K562 (cell line): ENCODE measurements at regions not wholly inside any gene's neighbourhood (a gene's known extent, or its start where the extent isn't known, plus 50 kb on each side); places are given as distances from the start of the nearest gene placed in this dataset.

Experiments
- ATAC-seq: fragments of 200-7000 bp; cut with Tn5 transposase; 3 replicates; pipeline ENCODE4 v1.9.1; 2020; ENCODE audit warnings: moderate library complexity
- BruUV-seq: library from RNA; stranded (reverse); fragments of 400-500 nt; replicated peaks from 2 replicates; lab custom pipeline; 2021; lab: Mats Ljungman, UMichigan
- CTCF ChIA-PET: fragments of 300-600 bp; formaldehyde crosslinking; extraction: SDS; loops from one replicate; lab custom pipeline; 2021; ENCODE audit warnings: low intra/inter-chr PET ratio; lab: Yijun Ruan, JAX
- POLR2A ChIA-PET: fragments of 300-600, 350-650 bp; sonication (Branson Sonifier 250); formaldehyde crosslinking; extraction: SDS; loops from one replicate; lab custom pipeline; 2021; ENCODE audit warnings: antibody characterized with exemption, inconsistent platforms; lab: Yijun Ruan, JAX
- DNase-seq, 4 experiments: peaks; one replicate each; pipeline versions ENCODE4 v3.0.0 to v3.0.0-alpha.2; 2011 to 2018; ENCODE audit warnings: low spot score in 3 of 4, mixed read lengths in 3 of 4; ENCODE audit errors: extremely low read depth in 1 of 4
- FAIRE-seq: peaks from 2 replicates; lab custom pipeline; 2011; peaks lifted over from hg19 to GRCh38; lab: Jason Lieb, UNC
- H2AFZ ChIP-seq: 2 replicates; pipeline ENCODE4 v1.6.0; 2011; ENCODE audit warnings: low read depth, low read length, control low read depth, inconsistent platforms
- H3K27ac ChIP-seq: fragments of 200-600 bp; 3 replicates; pipeline ENCODE4 v1.8.0; 2011; ENCODE audit warnings: low read depth, mild to moderate bottlenecking, control low read depth, inconsistent platforms, low read length, moderate library complexity, mixed read lengths; ENCODE audit errors: extremely low read depth
- H3K27me3 ChIP-seq, 2 experiments: fragments of 300-600 bp in 1 of 2; 2 replicates in 1 of 2; 3 replicates in 1 of 2; pipeline versions ENCODE4 v1.6.0 to v1.8.0; 2011; ENCODE audit warnings: inconsistent platforms in 2 of 2, low read length in 2 of 2, mild to moderate bottlenecking in 1 of 2, mixed read lengths in 1 of 2, moderate library complexity in 1 of 2; ENCODE audit not compliant: control insufficient read depth in 2 of 2, insufficient read depth in 2 of 2
- H3K36me3 ChIP-seq: fragments of 300-600 bp; 3 replicates; pipeline ENCODE4 v1.8.0; 2011; ENCODE audit warnings: mild to moderate bottlenecking, low read length, inconsistent platforms; ENCODE audit not compliant: control insufficient read depth, insufficient read depth
- H3K4me1 ChIP-seq, 2 experiments: fragments of 200-600 bp in 1 of 2; replicated peaks in 1 of 2; 2 replicates in 1 of 2; 3 replicates in 1 of 2; pipeline versions ENCODE4 v1.5.1 to v1.8.0; 2011; ENCODE audit warnings: inconsistent platforms in 2 of 2, low read length in 2 of 2, mild to moderate bottlenecking in 1 of 2, mixed read lengths in 1 of 2, moderate library complexity in 1 of 2; ENCODE audit not compliant: control insufficient read depth in 2 of 2, insufficient read depth in 2 of 2
- H3K4me2 ChIP-seq: 2 replicates; pipeline ENCODE4 v1.6.1; 2011; ENCODE audit warnings: low read length, control low read depth, inconsistent platforms, mixed read lengths; ENCODE audit not compliant: insufficient read depth
- H3K4me3 ChIP-seq: fragments of 200-600 bp; sonication (generic), shearing (Covaris generic); 2 replicates; pipeline ENCODE4 v1.5.1; 2016; ENCODE audit warnings: control low read depth, inconsistent platforms
- H3K79me2 ChIP-seq: fragments of 200-600 bp; 3 replicates; pipeline ENCODE4 v1.8.0; 2011; ENCODE audit warnings: low read length, inconsistent platforms; ENCODE audit not compliant: control insufficient read depth, insufficient read depth
- H3K9ac ChIP-seq, 2 experiments: 2 replicates each; pipeline versions ENCODE4 v1.6.0 to v1.6.1; 2011; ENCODE audit warnings: low read depth in 2 of 2, low read length in 2 of 2, control low read depth in 1 of 2, inconsistent platforms in 1 of 2, mild to moderate bottlenecking in 1 of 2, mixed read lengths in 1 of 2; ENCODE audit not compliant: insufficient read depth in 1 of 2
- H3K9me1 ChIP-seq: one replicate; pipeline ENCODE4 v1.6.0; 2011; ENCODE audit warnings: inconsistent platforms, mild to moderate bottlenecking, low read length, moderate library complexity; ENCODE audit not compliant: control insufficient read depth, insufficient read depth
- H3K9me3 ChIP-seq: replicated peaks from 2 replicates; pipeline ENCODE4 v1.5.1; 2011; ENCODE audit warnings: low read depth, low read length, inconsistent platforms; ENCODE audit not compliant: control insufficient read depth, insufficient read depth
- H4K20me1 ChIP-seq: replicated peaks from 2 replicates; pipeline ENCODE4 v1.6.1; 2011; ENCODE audit warnings: low read length, inconsistent platforms, mixed read lengths; ENCODE audit not compliant: control insufficient read depth, insufficient read depth
- CREB1 ChIP-seq, 2 experiments: sonication (generic) in 1 of 2; formaldehyde crosslinking in 1 of 2; IDR thresholded peaks; 2 replicates each; pipeline versions ENCODE4 v1.6.1 to v1.8.0; 2012 to 2022; ENCODE audit warnings: inconsistent platforms in 1 of 2, mild to moderate bottlenecking in 1 of 2, missing genetic modification reagents in 1 of 2, moderate library complexity in 1 of 2
- DPF2 ChIP-seq: fragments of 450-650 bp; IDR thresholded peaks from 2 replicates; pipeline ENCODE4 v1.6.1; 2016
- FOXA3 ChIP-seq, 2 experiments: fragments of 450-650 bp in 1 of 2; sonication (generic) in 1 of 2; formaldehyde crosslinking; IDR thresholded peaks in 1 of 2; conservative IDR thresholded peaks in 1 of 2; 2 replicates each; pipeline versions ENCODE4 v1.4.0 to v1.8.0; 2020 to 2022; ENCODE audit warnings: mild to moderate bottlenecking in 2 of 2, missing genetic modification reagents in 1 of 2
- KDM1A ChIP-seq, 2 experiments: fragments of 450-650 bp; IDR thresholded peaks; 2 replicates each; pipeline ENCODE4 v1.6.1; 2016; ENCODE audit warnings: mild to moderate bottlenecking in 2 of 2
- MAFG ChIP-seq: fragments of 450-650 bp; conservative IDR thresholded peaks from 2 replicates; pipeline ENCODE4 v1.6.1; 2016; ENCODE audit warnings: missing genetic modification characterization, missing compliant biosample characterization
- RERE ChIP-seq: sonication (generic); formaldehyde crosslinking; IDR thresholded peaks from 2 replicates; pipeline ENCODE4 v1.8.0; 2023; ENCODE audit warnings: missing genetic modification reagents, mild to moderate bottlenecking, borderline replicate concordance
- STAT5A ChIP-seq: IDR thresholded peaks from 2 replicates; pipeline ENCODE4 v1.6.1; 2012; ENCODE audit warnings: low read length, inconsistent platforms, borderline replicate concordance
- TRIM25 ChIP-seq: fragments of 450-650 bp; IDR thresholded peaks from 2 replicates; pipeline ENCODE4 v1.7.0; 2016; ENCODE audit warnings: borderline replicate concordance
- YY1 ChIP-seq, 3 experiments: IDR thresholded peaks; 2 replicates each; pipeline ENCODE4 v1.6.1; 2011; ENCODE audit warnings: low read length in 2 of 3, mild to moderate bottlenecking in 2 of 3, moderate library complexity in 2 of 3, borderline replicate concordance in 1 of 3, control low read depth in 1 of 3, low read depth in 1 of 3; ENCODE audit not compliant: insufficient read depth in 3 of 3, insufficient replicate concordance in 2 of 3, control insufficient read depth in 1 of 3, insufficient read length in 1 of 3; ENCODE audit errors: extremely low read depth in 1 of 3
- ZBTB17 ChIP-seq: fragments of 450-650 bp; formaldehyde crosslinking; IDR thresholded peaks from 2 replicates; pipeline ENCODE4 v1.4.0; 2020; ENCODE audit warnings: mild to moderate bottlenecking
- ZNF3 ChIP-seq: fragments of 250-450 bp; sonication (Bioruptor Pico); IDR thresholded peaks from 2 replicates; pipeline ENCODE4 v1.5.0; 2021; ENCODE audit warnings: mild to moderate bottlenecking, moderate library complexity
- ZZZ3 ChIP-seq: fragments of 450-650 bp; IDR thresholded peaks from 2 replicates; pipeline ENCODE4 v1.6.1; 2016; ENCODE audit warnings: antibody characterized with exemption, mild to moderate bottlenecking, moderate library complexity
- WGBS: fragments of 100-300 bp; shearing (Covaris generic); methylation state at CpG from one replicate; pipeline ENCODE4 v1.1.6; 2016; ENCODE audit warnings: low coverage, mixed read lengths; ENCODE audit not compliant: insufficient coverage; ENCODE audit errors: missing lambda C conversion rate; 5-methylcytosine and 5-hydroxymethylcytosine counted together
- in situ Hi-C: fragments of 300-500 bp; cut with MboI; formaldehyde crosslinking; loops from 4 replicates; pipeline ENCODE4 v1.15.0; 2018; ENCODE audit warnings: inconsistent platforms, mixed read lengths
- intact Hi-C: fragments of 100-400 bp; cut with micrococcal nuclease; formaldehyde crosslinking; loops from 2 replicates; pipeline ENCODE4 v1.14.2; 2022

GRCh38 chr20:53800418-53800817 lies 206.8 kb upstream of the ZNF217 start (continued):
- TF ChIP-seq STAT5A: no peak
- no peak for TF ChIP-seq TRIM25
- TF ChIP-seq FOXA3 (CRISPR knock-in tag; conservative IDR thresholded peaks at IDR 0.05 in 1 of 2, IDR thresholded peaks at IDR 0.05 in 1 of 2): no peak
- TF ChIP-seq ZZZ3: no peak
- TF ChIP-seq CREB1 (IDR thresholded peaks at IDR 0.05): no peak
- TF ChIP-seq CREB1 (CRISPR knock-in tag; IDR thresholded peaks at IDR 0.05): no peak

GRCh38 chr20:53797085-53797484 lies 203.4 kb upstream of the ZNF217 start:
- FAIRE-seq: no peak
- BruUV-seq: no TSS peak
- ChIA-PET POLR2A (interaction anchor here (0.6 to 0.8 kb wide), 3 partner anchors 19 to 189 kb away, joined by 3 read pairs; no protein-coding TSS in a partner anchor), CTCF (no interaction called here)
- Histone ChIP-seq H4K20me1 (no peaks in the 10 kb centered on the region), H3K27me3 (no peaks in the 10 kb centered on the region), H2AFZ (no peak overlapping the region), H3K9me3 (no peaks in the 10 kb centered on the region), H3K27ac (no peak overlapping the region), H3K4me1 (peaks cover 0 to 7% of the 10 kb centered on the region in 2 experiments; a peak in 3 of 5 replicates), H3K4me2 (no peak overlapping the region), H3K9me1 (no peaks in the 10 kb centered on the region), H3K9ac (no peak overlapping the region), H3K4me3 (no peak overlapping the region), H3K79me2 (no peaks in the 10 kb centered on the region), H3K36me3 (no peaks in the 10 kb centered on the region)
- WGBS: 16% methylated on average over 4 of the region's 4 CpGs
- in situ Hi-C loops (no loop called here), intact Hi-C loops (no loop called here)
- no peak for ATAC-seq
- DNase-seq: no peak
- TF ChIP-seq ZNF3 (no peak), MAFG (peak; percentile 28; the same call in 1 of the 2 replicates), KDM1A (IDR thresholded peaks at IDR 0.05) (peak; percentile 55 to 61; a peak in 2 of 4 replicates), ZBTB17 (CRISPR knock-in tag) (no peak), RERE (CRISPR knock-in tag) (no peak), DPF2 (0 out of 2 replicates have a peak, but pooled peaks have one; percentile 18), YY1 (IDR thresholded peaks at IDR 0.05; ENCODE audit: borderline replicate concordance in 1 of 3, control insufficient read depth in 1 of 3, extremely low read depth in 1 of 3, insufficient read depth in 3 of 3, insufficient read length in 1 of 3, insufficient replicate concordance in 2 of 3, low read depth in 1 of 3, low read length in 2 of 3) (no peak)
